Neutrophil (primary cell): ENCODE measurements at regions not wholly inside any gene's neighbourhood (a gene's known extent, or its start where the extent isn't known, plus 50 kb on each side); places are given as distances from the start of the nearest gene placed in this dataset.

Source experiments
- H3K27ac ChIP-seq: fragments of 200-600 bp; sonication (generic); 2 replicates; pipeline ENCODE4 v1.5.1; 2016; ENCODE audit warnings: mild to moderate bottlenecking, moderate library complexity
- H3K27me3 ChIP-seq: fragments of 200-600 bp; sonication (generic); 2 replicates; pipeline ENCODE4 v1.6.0; 2016; ENCODE audit warnings: mild to moderate bottlenecking
- H3K36me3 ChIP-seq: fragments of 200-600 bp; sonication (generic); 2 replicates; pipeline ENCODE4 v1.5.1; 2017
- H3K4me1 ChIP-seq, 2 experiments: fragments of 200-600 bp in 1 of 2; sonication (generic) in 1 of 2; 1 replicate in 1 of 2; 2 replicates in 1 of 2; pipeline versions ENCODE4 v1.5.1 to v1.6.1; 2013 to 2016; ENCODE audit warnings: low read depth in 1 of 2, low read length in 1 of 2, mild to moderate bottlenecking in 1 of 2, moderate library complexity in 1 of 2; ENCODE audit not compliant: control insufficient read depth in 1 of 2, insufficient read depth in 1 of 2
- H3K4me3 ChIP-seq, 2 experiments: fragments of 200-600 bp in 1 of 2; sonication (generic) in 1 of 2; 1 replicate in 1 of 2; 2 replicates in 1 of 2; pipeline ENCODE4 v1.5.1; 2013 to 2016; ENCODE audit warnings: low read depth in 1 of 2, low read length in 1 of 2, mild to moderate bottlenecking in 1 of 2, moderate library complexity in 1 of 2
- H3K9me3 ChIP-seq: fragments of 200-600 bp; sonication (generic); 2 replicates; pipeline ENCODE4 v1.5.1; 2016
- TF ChIP-seq, protein P1 (sequence below): fragments of 200-600 bp; sonication (generic); IDR thresholded peaks from 2 replicates; pipeline ENCODE4 v1.5.1; 2016; ENCODE audit warnings: antibody characterized with exemption

GRCh38 chr9:87229108-87229507 is 268.6 kb upstream of the DAPK1 start:
- H3K27me3 ChIP-seq, result no peaks in the 10 kb centered on the region
- no peaks in the 10 kb centered on the region for H3K9me3 ChIP-seq
- no peaks in the 10 kb centered on the region for H3K4me1 ChIP-seq
- H3K36me3 ChIP-seq, result no peaks in the 10 kb centered on the region
- H3K27ac ChIP-seq, result no peak overlapping the region
- no peak overlapping the region for H3K4me3 ChIP-seq
- TF ChIP-seq, protein P1, sequence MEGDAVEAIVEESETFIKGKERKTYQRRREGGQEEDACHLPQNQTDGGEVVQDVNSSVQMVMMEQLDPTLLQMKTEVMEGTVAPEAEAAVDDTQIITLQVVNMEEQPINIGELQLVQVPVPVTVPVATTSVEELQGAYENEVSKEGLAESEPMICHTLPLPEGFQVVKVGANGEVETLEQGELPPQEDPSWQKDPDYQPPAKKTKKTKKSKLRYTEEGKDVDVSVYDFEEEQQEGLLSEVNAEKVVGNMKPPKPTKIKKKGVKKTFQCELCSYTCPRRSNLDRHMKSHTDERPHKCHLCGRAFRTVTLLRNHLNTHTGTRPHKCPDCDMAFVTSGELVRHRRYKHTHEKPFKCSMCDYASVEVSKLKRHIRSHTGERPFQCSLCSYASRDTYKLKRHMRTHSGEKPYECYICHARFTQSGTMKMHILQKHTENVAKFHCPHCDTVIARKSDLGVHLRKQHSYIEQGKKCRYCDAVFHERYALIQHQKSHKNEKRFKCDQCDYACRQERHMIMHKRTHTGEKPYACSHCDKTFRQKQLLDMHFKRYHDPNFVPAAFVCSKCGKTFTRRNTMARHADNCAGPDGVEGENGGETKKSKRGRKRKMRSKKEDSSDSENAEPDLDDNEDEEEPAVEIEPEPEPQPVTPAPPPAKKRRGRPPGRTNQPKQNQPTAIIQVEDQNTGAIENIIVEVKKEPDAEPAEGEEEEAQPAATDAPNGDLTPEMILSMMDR, result no peak

- Histone ChIP-seq H3K36me3 (no peaks in the 10 kb centered on the region), H3K27me3 (no peaks in the 10 kb centered on the region), H3K4me3 (no peak overlapping the region), H3K27ac (no peak overlapping the region), H3K4me1 (no peaks in the 10 kb centered on the region), H3K9me3 (no peaks in the 10 kb centered on the region)
- TF ChIP-seq, protein P1, result no peak
Measured at GRCh38 chr9:87233431-87233830, 264.2 kb upstream of the DAPK1 start.

DNA sequence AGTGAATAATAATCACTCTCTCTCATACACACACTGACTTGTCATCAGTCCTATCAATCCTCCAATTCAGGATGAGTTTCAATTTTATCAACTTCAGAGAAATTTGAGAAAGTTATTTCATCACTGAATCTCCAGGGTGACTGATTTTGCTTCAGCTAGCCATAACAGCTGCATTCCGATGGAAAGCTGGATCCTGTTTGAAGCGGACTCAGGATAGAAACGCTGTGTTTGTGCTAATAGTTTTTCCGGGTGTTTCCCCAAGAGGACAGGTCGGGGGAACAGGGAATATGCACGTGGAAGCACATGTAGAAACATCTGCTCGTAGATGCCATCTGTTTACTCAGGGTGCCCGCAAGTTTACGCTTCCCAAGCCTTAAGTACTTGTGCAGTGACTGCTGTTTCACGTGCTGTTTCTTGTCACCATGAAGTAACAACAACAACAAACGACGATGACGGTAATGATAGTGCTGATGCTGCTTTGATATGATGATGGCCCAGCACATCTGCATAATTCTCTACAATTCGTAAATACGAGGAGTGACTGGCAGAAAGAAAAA is 263.7 kb upstream of the DAPK1 start:
- H3K27ac ChIP-seq, result no peak overlapping the region
- no peak overlapping the region for H3K4me3 ChIP-seq
- H3K27me3 ChIP-seq, result no peaks in the 10 kb centered on the region
- H3K4me1 ChIP-seq, result no peaks in the 10 kb centered on the region
- TF ChIP-seq, protein P1, result no peak
- H3K36me3 ChIP-seq, result no peaks in the 10 kb centered on the region
- no peaks in the 10 kb centered on the region for H3K9me3 ChIP-seq

DNA sequence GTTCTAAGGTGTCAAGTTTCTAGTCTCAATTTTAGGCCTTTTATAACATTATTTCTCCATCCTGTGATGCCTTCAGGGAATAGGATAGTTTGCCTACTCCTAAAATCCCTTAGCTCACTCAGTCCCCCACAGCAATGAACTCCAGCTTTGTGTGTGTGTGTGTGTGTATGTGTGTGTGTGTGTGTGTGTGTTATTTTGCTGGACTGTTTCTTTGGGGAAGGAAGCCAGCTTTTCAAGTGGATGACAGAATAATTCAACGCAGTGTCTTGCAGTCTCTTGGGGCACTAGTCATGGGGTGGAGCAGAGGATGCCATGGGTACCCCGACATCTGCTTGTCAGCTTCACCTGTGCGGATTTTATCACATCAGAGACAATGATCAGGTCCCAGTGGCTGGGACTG is 262.8 kb upstream of the DAPK1 start:
- Histone ChIP-seq H3K4me3 (no peak overlapping the region), H3K27ac (no peak overlapping the region), H3K27me3 (no peaks in the 10 kb centered on the region), H3K36me3 (no peaks in the 10 kb centered on the region), H3K4me1 (no peaks in the 10 kb centered on the region), H3K9me3 (no peaks in the 10 kb centered on the region)
- TF ChIP-seq, protein P1, result no peak

GRCh38 chr9:87236546-87236945 is 261.1 kb upstream of the DAPK1 start:
- Histone ChIP-seq H3K4me1 (no peaks in the 10 kb centered on the region), H3K4me3 (no peak overlapping the region), H3K27me3 (no peaks in the 10 kb centered on the region), H3K27ac (no peak overlapping the region), H3K36me3 (no peaks in the 10 kb centered on the region), H3K9me3 (no peaks in the 10 kb centered on the region)
- TF ChIP-seq, protein P1, result no peak

- no peaks in the 10 kb centered on the region for H3K36me3 ChIP-seq
- H3K9me3 ChIP-seq, result no peaks in the 10 kb centered on the region
- H3K27ac ChIP-seq, result no peak overlapping the region
- TF ChIP-seq, protein P1, result no peak
- no peaks in the 10 kb centered on the region for H3K4me1 ChIP-seq
- peaks cover under 1% of the 10 kb centered on the region for H3K27me3 ChIP-seq
- H3K4me3 ChIP-seq, result no peak overlapping the region
Measured at GRCh38 chr9:87237336-87237735, 260.3 kb upstream of the DAPK1 start.
